Tibial nerve (tissue), 3 donors: ENCODE measurements at regions not wholly inside any gene's neighbourhood (a gene's known extent, or its start where the extent isn't known, plus 50 kb on each side); places are given as distances from the start of the nearest gene placed in this dataset.

Source experiments
- POLR2A ChIP-seq, 2 donors: fragments of 450-650 bp; IDR thresholded peaks; one replicate each; pipeline ENCODE4 v1.6.1; 2017; ENCODE audit warnings: antibody characterized with exemption in 2 of 2, mild to moderate bottlenecking in 2 of 2, moderate library complexity in 2 of 2
- TF ChIP-seq, protein P1 (sequence below), 5 experiments: fragments of 200-600 bp in 3 of 5; fragments of 450-650 bp in 2 of 5; sonication (generic) in 3 of 5; IDR thresholded peaks; one replicate each; pipeline ENCODE4 v1.5.1; 2016 to 2019; ENCODE audit warnings: antibody characterized with exemption in 5 of 5, mild to moderate bottlenecking in 3 of 5, moderate library complexity in 2 of 5

DNA sequence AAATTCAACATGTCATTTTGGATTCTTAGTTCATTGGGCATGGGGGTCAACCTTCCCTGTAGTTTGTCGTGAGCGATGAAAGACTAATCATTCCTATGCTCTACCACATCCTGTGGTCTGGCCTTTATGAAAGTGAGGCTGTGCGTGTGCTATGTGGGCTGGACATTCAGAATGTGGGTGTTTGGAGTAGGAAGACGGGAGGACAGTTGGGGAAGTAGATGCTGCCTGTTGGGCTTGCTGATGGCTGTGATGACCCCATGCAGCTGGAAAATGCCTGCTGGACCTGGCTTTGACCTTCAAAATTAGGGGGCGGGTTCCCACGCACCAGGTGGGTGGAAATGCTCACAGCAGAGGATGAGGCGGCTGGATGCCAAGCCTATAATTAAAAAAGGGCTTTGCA lies 90.9 kb upstream of the MKI67 start:
- TF ChIP-seq, protein P1, sequence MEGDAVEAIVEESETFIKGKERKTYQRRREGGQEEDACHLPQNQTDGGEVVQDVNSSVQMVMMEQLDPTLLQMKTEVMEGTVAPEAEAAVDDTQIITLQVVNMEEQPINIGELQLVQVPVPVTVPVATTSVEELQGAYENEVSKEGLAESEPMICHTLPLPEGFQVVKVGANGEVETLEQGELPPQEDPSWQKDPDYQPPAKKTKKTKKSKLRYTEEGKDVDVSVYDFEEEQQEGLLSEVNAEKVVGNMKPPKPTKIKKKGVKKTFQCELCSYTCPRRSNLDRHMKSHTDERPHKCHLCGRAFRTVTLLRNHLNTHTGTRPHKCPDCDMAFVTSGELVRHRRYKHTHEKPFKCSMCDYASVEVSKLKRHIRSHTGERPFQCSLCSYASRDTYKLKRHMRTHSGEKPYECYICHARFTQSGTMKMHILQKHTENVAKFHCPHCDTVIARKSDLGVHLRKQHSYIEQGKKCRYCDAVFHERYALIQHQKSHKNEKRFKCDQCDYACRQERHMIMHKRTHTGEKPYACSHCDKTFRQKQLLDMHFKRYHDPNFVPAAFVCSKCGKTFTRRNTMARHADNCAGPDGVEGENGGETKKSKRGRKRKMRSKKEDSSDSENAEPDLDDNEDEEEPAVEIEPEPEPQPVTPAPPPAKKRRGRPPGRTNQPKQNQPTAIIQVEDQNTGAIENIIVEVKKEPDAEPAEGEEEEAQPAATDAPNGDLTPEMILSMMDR (IDR thresholded peaks at IDR 0.05): no peak
- TF ChIP-seq POLR2A (IDR thresholded peaks at IDR 0.05): no peak
